C4-2B (cell line): ENCODE measurements at regions not wholly inside any gene's neighbourhood (a gene's known extent, or its start where the extent isn't known, plus 50 kb on each side); places are given as distances from the start of the nearest gene placed in this dataset.

Experiments
- CTCF ChIP-seq: fragments of 450-650 bp; conservative IDR thresholded peaks from 2 replicates; pipeline ENCODE4 v1.5.1; 2017; ENCODE audit warnings: mild to moderate bottlenecking
- ZFX ChIP-seq: fragments of 450-650 bp; IDR thresholded peaks from 2 replicates; pipeline ENCODE4 v1.6.1; 2017

DNA sequence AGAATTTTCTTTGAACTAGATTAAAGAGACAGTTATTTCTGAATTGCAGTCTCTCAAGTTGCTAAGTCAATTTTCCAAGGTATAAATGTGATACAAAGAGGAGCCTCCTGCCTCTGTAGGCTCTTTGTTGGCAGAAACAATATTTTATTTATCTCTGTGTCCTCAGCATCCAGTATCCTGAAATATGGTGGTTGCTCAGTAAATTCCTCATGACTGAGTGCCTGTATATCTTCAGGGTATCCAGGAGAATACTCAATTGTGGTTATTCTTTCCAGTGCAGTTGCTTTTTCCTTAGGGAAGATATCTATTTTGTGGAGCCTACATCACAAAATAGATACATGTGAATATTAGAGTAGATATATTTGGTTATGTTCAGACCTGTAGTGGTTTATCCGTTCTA lies 144.8 kb upstream of the FERD3L start:
- TF ChIP-seq CTCF (no peak), ZFX (no peak)
